ENCODE measurements at regions not wholly inside any gene's neighbourhood (a gene's known extent, or its start where the extent isn't known, plus 50 kb on each side); places are given as distances from the start of the nearest gene placed in this dataset.

DNA sequence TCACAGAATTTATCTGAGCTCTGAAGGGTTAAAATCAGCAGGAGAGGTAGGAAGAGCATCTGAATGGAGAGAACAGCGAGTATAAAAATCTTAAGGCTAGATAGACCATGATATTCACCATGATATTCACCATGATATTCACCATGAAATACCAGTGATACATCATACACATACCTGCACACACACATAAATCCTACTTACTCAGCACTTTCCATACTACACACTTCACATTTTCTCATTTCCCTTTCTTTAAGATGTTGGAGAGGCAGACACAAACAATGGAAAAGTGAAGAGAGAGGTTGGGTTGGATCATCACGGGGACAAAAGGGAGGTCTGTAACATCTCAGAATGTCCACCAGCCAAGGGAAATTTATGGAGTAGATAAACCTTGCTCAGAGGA lies 66.4 kb upstream of the ATP10B start:
- H3K36me3 Mint-ChIP-seq (ENCODE audit: low read depth): no peaks in the 10 kb centered on the region
- H3K9me3 Mint-ChIP-seq: no peaks in the 10 kb centered on the region
- DNase-seq: no peak
- H3K4me3 Mint-ChIP-seq: no peak overlapping the region
- H3K27ac Mint-ChIP-seq: no peak overlapping the region
- H3K36me3 ChIP-seq (ENCODE audit: control insufficient read depth, insufficient read depth, low read length): no peaks in the 10 kb centered on the region
- no peak overlapping the region for H3K27ac ChIP-seq (ENCODE audit: low read depth, low read length)
- peaks cover 38% of the 10 kb centered on the region for H3K27me3 Mint-ChIP-seq (ENCODE audit: insufficient read depth)
- H3K4me3 ChIP-seq (ENCODE audit: low read length): no peak overlapping the region
- TF ChIP-seq, protein P1, sequence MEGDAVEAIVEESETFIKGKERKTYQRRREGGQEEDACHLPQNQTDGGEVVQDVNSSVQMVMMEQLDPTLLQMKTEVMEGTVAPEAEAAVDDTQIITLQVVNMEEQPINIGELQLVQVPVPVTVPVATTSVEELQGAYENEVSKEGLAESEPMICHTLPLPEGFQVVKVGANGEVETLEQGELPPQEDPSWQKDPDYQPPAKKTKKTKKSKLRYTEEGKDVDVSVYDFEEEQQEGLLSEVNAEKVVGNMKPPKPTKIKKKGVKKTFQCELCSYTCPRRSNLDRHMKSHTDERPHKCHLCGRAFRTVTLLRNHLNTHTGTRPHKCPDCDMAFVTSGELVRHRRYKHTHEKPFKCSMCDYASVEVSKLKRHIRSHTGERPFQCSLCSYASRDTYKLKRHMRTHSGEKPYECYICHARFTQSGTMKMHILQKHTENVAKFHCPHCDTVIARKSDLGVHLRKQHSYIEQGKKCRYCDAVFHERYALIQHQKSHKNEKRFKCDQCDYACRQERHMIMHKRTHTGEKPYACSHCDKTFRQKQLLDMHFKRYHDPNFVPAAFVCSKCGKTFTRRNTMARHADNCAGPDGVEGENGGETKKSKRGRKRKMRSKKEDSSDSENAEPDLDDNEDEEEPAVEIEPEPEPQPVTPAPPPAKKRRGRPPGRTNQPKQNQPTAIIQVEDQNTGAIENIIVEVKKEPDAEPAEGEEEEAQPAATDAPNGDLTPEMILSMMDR (conservative IDR thresholded peaks at IDR 0.05): no peak
- H3K9ac ChIP-seq (ENCODE audit: extremely low read depth, low read length, poor library complexity, severe bottlenecking): no peak overlapping the region
- H3K9me3 ChIP-seq (ENCODE audit: control insufficient read depth, low read length): no peaks in the 10 kb centered on the region
- H3K4me1 Mint-ChIP-seq: peaks cover 11% of the 10 kb centered on the region
- peaks cover 1% of the 10 kb centered on the region for H3K4me1 ChIP-seq (ENCODE audit: control insufficient read depth, insufficient read depth, low read length)
- WGBS, 2 experiments (ENCODE audit: insufficient coverage in 1 of 2, insufficient read length in 1 of 2): 91 to 100% methylated on average over 1 to 2 of the region's 2 CpGs
- H3K27me3 ChIP-seq (ENCODE audit: control insufficient read depth, insufficient read depth, low read length, poor library complexity, severe bottlenecking): no peaks in the 10 kb centered on the region

DNA sequence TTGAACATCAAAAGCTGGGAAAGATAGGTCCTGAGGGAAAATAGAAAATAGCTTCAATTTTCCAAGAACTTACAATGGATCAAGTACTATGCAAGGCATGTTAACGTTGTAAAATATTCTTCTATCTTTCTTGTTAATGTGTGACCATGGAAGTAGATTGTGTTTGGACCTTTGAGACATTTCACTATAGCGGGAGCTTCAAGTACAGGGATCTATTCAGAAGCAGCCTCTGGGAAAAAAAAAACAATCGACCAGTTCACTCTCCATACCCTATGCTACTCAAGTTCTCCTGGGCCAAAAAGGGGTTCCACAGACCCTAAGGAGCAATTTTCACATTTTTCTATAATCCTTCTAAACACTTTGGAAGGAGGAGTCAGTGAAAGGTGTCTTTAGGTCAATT lies 54.1 kb upstream of the ATP10B start:
- Mint-ChIP-seq H3K4me1 (peaks cover 12% of the 10 kb centered on the region), H3K9me3 (no peaks in the 10 kb centered on the region), H3K4me3 (no peak overlapping the region), H3K27ac (no peak overlapping the region), H3K27me3 (ENCODE audit: insufficient read depth) (peaks cover 2% of the 10 kb centered on the region), H3K36me3 (ENCODE audit: low read depth) (no peaks in the 10 kb centered on the region)
- Histone ChIP-seq H3K4me1 (ENCODE audit: control insufficient read depth, insufficient read depth, low read length) (peaks cover 7% of the 10 kb centered on the region), H3K9me3 (ENCODE audit: control insufficient read depth, low read length) (no peaks in the 10 kb centered on the region), H3K4me3 (ENCODE audit: low read length) (no peak overlapping the region), H3K27me3 (ENCODE audit: control insufficient read depth, insufficient read depth, low read length, poor library complexity, severe bottlenecking) (no peaks in the 10 kb centered on the region), H3K9ac (ENCODE audit: extremely low read depth, low read length, poor library complexity, severe bottlenecking) (no peak overlapping the region), H3K36me3 (ENCODE audit: control insufficient read depth, insufficient read depth, low read length) (no peaks in the 10 kb centered on the region), H3K27ac (ENCODE audit: low read depth, low read length) (no peak overlapping the region)
- 86 to 100% methylated on average over 1 to 3 of the region's 3 CpGs for WGBS, 2 experiments (ENCODE audit: insufficient coverage in 1 of 2, insufficient read length in 1 of 2)
- TF ChIP-seq, protein P1 (conservative IDR thresholded peaks at IDR 0.05): no peak
- no peak for DNase-seq

DNA sequence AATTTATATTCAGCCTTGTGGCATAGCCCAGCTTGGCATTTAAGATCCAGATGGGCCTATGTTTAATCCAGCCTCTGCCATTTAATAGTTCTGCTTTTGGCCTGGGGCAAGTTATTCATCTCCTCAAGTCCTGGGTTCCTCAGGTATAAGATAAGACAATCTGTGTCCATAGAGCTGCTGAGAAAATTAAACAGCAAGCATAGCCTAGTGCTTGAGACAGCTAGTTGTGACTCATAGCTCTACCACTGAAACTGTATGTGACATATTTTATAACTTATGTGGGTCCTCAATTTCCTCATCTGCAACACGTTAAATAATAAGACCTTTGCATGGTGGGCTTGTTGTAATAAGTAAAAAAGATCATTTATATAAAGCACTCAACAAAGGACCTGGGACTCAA lies 53.3 kb upstream of the ATP10B start:
- Histone ChIP-seq H3K4me1 (ENCODE audit: control insufficient read depth, insufficient read depth, low read length) (peaks cover 7% of the 10 kb centered on the region), H3K9ac (ENCODE audit: extremely low read depth, low read length, poor library complexity, severe bottlenecking) (no peak overlapping the region), H3K27ac (ENCODE audit: low read depth, low read length) (no peak overlapping the region), H3K27me3 (ENCODE audit: control insufficient read depth, insufficient read depth, low read length, poor library complexity, severe bottlenecking) (no peaks in the 10 kb centered on the region), H3K9me3 (ENCODE audit: control insufficient read depth, low read length) (no peaks in the 10 kb centered on the region), H3K4me3 (ENCODE audit: low read length) (no peak overlapping the region), H3K36me3 (ENCODE audit: control insufficient read depth, insufficient read depth, low read length) (no peaks in the 10 kb centered on the region)
- TF ChIP-seq, protein P1 (conservative IDR thresholded peaks at IDR 0.05): no peak
- whole genome bisulfite sequencing, 2 experiments (ENCODE audit: insufficient coverage in 1 of 2, insufficient read length in 1 of 2): no CpG with 5 or more reads among the region's 1 CpG
- Mint-ChIP-seq H3K4me3 (no peak overlapping the region), H3K36me3 (ENCODE audit: low read depth) (no peaks in the 10 kb centered on the region), H3K27ac (no peak overlapping the region), H3K27me3 (ENCODE audit: insufficient read depth) (peaks cover 2% of the 10 kb centered on the region), H3K4me1 (peaks cover 9% of the 10 kb centered on the region), H3K9me3 (no peaks in the 10 kb centered on the region)
- no peak for DNase-seq

Data from endodermal cell (in vitro differentiated cells).